HepG2 (cell line): ENCODE measurements at regions not wholly inside any gene's neighbourhood (a gene's known extent, or its start where the extent isn't known, plus 50 kb on each side); places are given as distances from the start of the nearest gene placed in this dataset.

ENCODE experiments used
- ATAC-seq: fragments of 200-7000 bp; cut with Tn5 transposase; 3 replicates; pipeline ENCODE4 v1.9.1; 2020; ENCODE audit warnings: mild to moderate bottlenecking, moderate library complexity
- BruUV-seq: library from RNA; stranded (reverse); fragments of 400-500 nt; replicated peaks from 2 replicates; lab custom pipeline; 2021; lab: Mats Ljungman, UMichigan
- CTCF ChIA-PET: fragments of 300-600 bp; formaldehyde crosslinking; extraction: SDS; loops from one replicate; lab custom pipeline; 2021; ENCODE audit warnings: low total read pairs, inconsistent platforms, low intra/inter-chr PET ratio; lab: Yijun Ruan, JAX
- POLR2A ChIA-PET: fragments of 350-600 bp; sonication (Branson Sonifier 250); formaldehyde crosslinking; loops from one replicate; lab custom pipeline; 2020; ENCODE audit warnings: antibody characterized with exemption, inconsistent platforms; lab: Yijun Ruan, JAX
- DNase-seq: peaks from one replicate; pipeline ENCODE4 v3.0.0-alpha.2; 2015; ENCODE audit warnings: low spot score
- FAIRE-seq: peaks from 3 replicates; lab custom pipeline; 2011; peaks lifted over from hg19 to GRCh38; lab: Jason Lieb, UNC
- H2AFZ ChIP-seq: one replicate; pipeline ENCODE4 v1.6.1; 2011; ENCODE audit warnings: low read length, inconsistent platforms
- H3K27ac ChIP-seq: fragments of 300-600 bp; 3 replicates; pipeline ENCODE4 v1.8.0; 2011; ENCODE audit warnings: mixed run types, mild to moderate bottlenecking, mixed read lengths, low read length, inconsistent platforms; ENCODE audit not compliant: insufficient read depth; ENCODE audit errors: extremely low read length
- H3K27me3 ChIP-seq, 2 experiments: fragments of 200-600 bp in 1 of 2; 2 replicates in 1 of 2; 3 replicates in 1 of 2; pipeline versions ENCODE4 v1.6.0 to v1.8.0; 2011; ENCODE audit warnings: low read length in 2 of 2, mild to moderate bottlenecking in 2 of 2, moderate library complexity in 2 of 2, inconsistent platforms in 1 of 2; ENCODE audit not compliant: insufficient read depth in 2 of 2, control insufficient read depth in 1 of 2
- H3K36me3 ChIP-seq, 2 experiments: fragments of 200-600 bp in 1 of 2; replicated peaks in 1 of 2; 2 replicates in 1 of 2; 3 replicates in 1 of 2; pipeline versions ENCODE4 v1.5.1 to v1.8.0; 2011; ENCODE audit warnings: low read length in 2 of 2, inconsistent platforms in 1 of 2; ENCODE audit not compliant: insufficient read depth in 2 of 2, control insufficient read depth in 1 of 2
- H3K4me1 ChIP-seq: 2 replicates; pipeline ENCODE4 v1.5.1; 2012; ENCODE audit warnings: low read length, inconsistent platforms; ENCODE audit not compliant: insufficient read depth
- H3K4me2 ChIP-seq: 2 replicates; pipeline ENCODE4 v1.6.0; 2011; ENCODE audit warnings: low read depth, low read length, inconsistent platforms
- H3K4me3 ChIP-seq, 3 experiments: fragments of 200-600 bp in 1 of 3; sonication (generic), shearing (Covaris generic) in 1 of 3; replicated peaks in 1 of 3; 2 replicates each; pipeline ENCODE4 v1.5.1; 2011 to 2016; ENCODE audit warnings: low read length in 3 of 3, inconsistent platforms in 2 of 3, low read depth in 2 of 3, mild to moderate bottlenecking in 2 of 3, control low read depth in 1 of 3, mixed read lengths in 1 of 3; ENCODE audit not compliant: insufficient read depth in 1 of 3
- H3K79me2 ChIP-seq: one replicate; pipeline ENCODE4 v1.6.1; 2011; ENCODE audit warnings: low read length, inconsistent platforms; ENCODE audit not compliant: insufficient read depth
- H3K9ac ChIP-seq: 2 replicates; pipeline ENCODE4 v1.6.0; 2011; ENCODE audit warnings: mild to moderate bottlenecking, low read depth, low read length, inconsistent platforms; ENCODE audit not compliant: insufficient read depth
- H3K9me3 ChIP-seq: 2 replicates; pipeline ENCODE4 v1.5.1; 2012; ENCODE audit warnings: mild to moderate bottlenecking, low read length
- H4K20me1 ChIP-seq: 2 replicates; pipeline ENCODE4 v1.6.0; 2011; ENCODE audit warnings: inconsistent platforms, mild to moderate bottlenecking, low read length, moderate library complexity; ENCODE audit not compliant: insufficient read depth
- DRAP1 ChIP-seq: IDR thresholded peaks from 2 replicates; pipeline ENCODE4 v1.6.1; 2016; ENCODE audit warnings: missing genetic modification reagents, missing compliant biosample characterization
- FOSL1 ChIP-seq: sonication (generic); formaldehyde crosslinking; IDR thresholded peaks from 2 replicates; pipeline ENCODE4 v1.9.0; 2021; ENCODE audit warnings: missing genetic modification reagents, borderline replicate concordance
- FOXC1 ChIP-seq: sonication (generic); formaldehyde crosslinking; IDR thresholded peaks from 2 replicates; pipeline ENCODE4 v1.8.0; 2022; ENCODE audit warnings: mild to moderate bottlenecking, missing genetic modification reagents, borderline replicate concordance
- HMGA1 ChIP-seq: sonication (generic); formaldehyde crosslinking; conservative IDR thresholded peaks from 2 replicates; pipeline ENCODE4 v1.4.0; 2020; ENCODE audit warnings: missing genetic modification reagents
- ISL2 ChIP-seq: sonication (generic); formaldehyde crosslinking; IDR thresholded peaks from 2 replicates; pipeline ENCODE4 v1.5.0; 2020; ENCODE audit warnings: missing genetic modification reagents
- MLXIP ChIP-seq: sonication (generic); formaldehyde crosslinking; IDR thresholded peaks from 2 replicates; pipeline ENCODE4 v1.9.0; 2021; ENCODE audit warnings: missing genetic modification reagents, borderline replicate concordance
- PLRG1 ChIP-seq: fragments of 450-650 bp; conservative IDR thresholded peaks from 2 replicates; pipeline ENCODE4 v1.6.1; 2016
- SSRP1 ChIP-seq: IDR thresholded peaks from 2 replicates; pipeline ENCODE4 v1.6.1; 2016; ENCODE audit warnings: control low read depth
- TARDBP ChIP-seq: sonication (generic); formaldehyde crosslinking; IDR thresholded peaks from 2 replicates; pipeline ENCODE4 v1.8.0; 2022; ENCODE audit warnings: mild to moderate bottlenecking, missing genetic modification reagents
- TEAD3 ChIP-seq: optimal IDR thresholded peaks from 2 replicates; pipeline ENCODE3; 2016; ENCODE audit warnings: borderline replicate concordance
- YEATS4 ChIP-seq: sonication (generic); formaldehyde crosslinking; IDR thresholded peaks from 2 replicates; pipeline ENCODE4 v1.4.0; 2020; ENCODE audit warnings: missing genetic modification reagents, borderline replicate concordance
- ZNF280B ChIP-seq: sonication (generic); formaldehyde crosslinking; IDR thresholded peaks from 2 replicates; pipeline ENCODE4 v1.5.0; 2020; ENCODE audit warnings: missing genetic modification reagents, mild to moderate bottlenecking, borderline replicate concordance
- ZNF331 ChIP-seq: sonication (generic); formaldehyde crosslinking; IDR thresholded peaks from 2 replicates; pipeline ENCODE4 v1.4.0; 2020; ENCODE audit warnings: missing genetic modification reagents
- ZNF644 ChIP-seq: IDR thresholded peaks from 2 replicates; pipeline ENCODE4 v1.6.1; 2016; ENCODE audit warnings: low read depth
- ZNF691 ChIP-seq: sonication (generic); formaldehyde crosslinking; IDR thresholded peaks from 2 replicates; pipeline ENCODE4 v1.4.0; 2020; ENCODE audit warnings: missing genetic modification reagents, low read depth, mild to moderate bottlenecking, borderline replicate concordance
- WGBS: methylation state at CpG from one replicate; pipeline ENCODE4 v1.1.6; 2017; ENCODE audit warnings: low lambda C conversion rate; 5-methylcytosine and 5-hydroxymethylcytosine counted together
- in situ Hi-C: cut with HindIII; loops from 2 replicates; pipeline ENCODE4 v1.10.0; 2017; ENCODE audit warnings: low pct_unique_long_range_greater_than_20kb; ENCODE audit not compliant: extremely low pct_ligation_motif_present
- intact Hi-C: fragments of 100-400 bp; cut with micrococcal nuclease; formaldehyde crosslinking; loops from one replicate; pipeline ENCODE4 v1.10.0; 2022; ENCODE audit not compliant: unreplicated experiment

- TF ChIP-seq MLXIP = no peak
- TF ChIP-seq PLRG1 = no peak
- TF ChIP-seq ISL2 (CRISPR knock-in tag) = no peak
- TF ChIP-seq FOXC1 (CRISPR knock-in tag) = no peak
- TF ChIP-seq ZNF691 (CRISPR knock-in tag) = no peak
Observed at GRCh38 chr5:105413406-105413990, 1850.9 kb upstream of the NUDT12 start (continued).

GRCh38 chr5:105409695-105410094 is 1847.1 kb upstream of the NUDT12 start:
- CTCF ChIA-PET = no interaction called here
- TF ChIP-seq ZNF280B (CRISPR knock-in tag) (no peak), FOSL1 (no peak), ZNF331 (CRISPR knock-in tag) (no peak), ZNF644 (CRISPR knock-in tag) (no peak), TEAD3 (CRISPR knock-in tag) (no peak), DRAP1 (CRISPR knock-in tag) (no peak), TARDBP (CRISPR knock-in tag) (no peak), YEATS4 (CRISPR knock-in tag) (no peak), HMGA1 (CRISPR knock-in tag) (no peak), SSRP1 (CRISPR knock-in tag) (no peak)

More at GRCh38 chr5:105409695-105410094, 1847.1 kb upstream of the NUDT12 start:
- FAIRE-seq = no peak
- Histone ChIP-seq H3K4me3 (no peak overlapping the region), H3K9me3 (no peaks in the 10 kb centered on the region), H3K36me3 (no peaks in the 10 kb centered on the region), H3K4me2 (no peak overlapping the region), H3K79me2 (no peaks in the 10 kb centered on the region), H3K4me1 (no peaks in the 10 kb centered on the region), H3K9ac (no peak overlapping the region), H2AFZ (no peak overlapping the region), H4K20me1 (no peaks in the 10 kb centered on the region), H3K27me3 (no peaks in the 10 kb centered on the region), H3K27ac (no peak overlapping the region)
- POLR2A ChIA-PET = no interaction called here
- BruUV-seq = no TSS peak
- in situ Hi-C loops (no loop called here), intact Hi-C loops (loop anchor here (5.0 kb wide), 1 partner anchor 1392 kb away; no protein-coding TSS in a partner anchor)
- no peak for DNase-seq
- WGBS = 2% methylated on average over 1 of the region's 1 CpG
- ATAC-seq = no peak
